Hindlimb muscle (tissue), 1 donor: ENCODE measurements at regions not wholly inside any gene's neighbourhood (a gene's known extent, or its start where the extent isn't known, plus 50 kb on each side); places are given as distances from the start of the nearest gene placed in this dataset.

Experiments used
- DNase-seq: peaks from one replicate; pipeline ENCODE4 v3.0.0-alpha.2; 2013

DNA sequence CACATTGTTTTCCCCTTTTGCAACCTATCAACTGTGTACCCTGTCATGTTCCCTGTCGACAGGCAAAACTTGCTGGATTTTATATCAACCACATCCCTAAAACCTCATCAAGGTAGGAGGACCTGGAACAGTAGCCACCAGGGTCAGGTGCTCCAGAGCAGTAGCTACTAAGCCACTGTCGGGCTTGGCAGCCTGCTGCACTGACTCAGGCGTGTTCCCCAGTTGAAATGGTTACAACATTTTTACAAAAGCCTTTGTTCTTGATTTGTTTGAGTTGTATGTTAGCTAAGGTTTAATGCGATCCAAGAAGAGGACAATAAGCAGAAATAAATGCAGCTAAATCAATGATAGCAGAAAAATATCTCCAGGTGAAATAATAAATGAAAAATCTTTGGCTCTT, 407.4 kb upstream of the TLE4 start:
- DNase-seq: no peak

- no peak for DNase-seq
Measured at GRCh38 chr9:79165020-79165780, 406.6 kb upstream of the TLE4 start.

GRCh38 chr9:79166005-79166404, 405.8 kb upstream of the TLE4 start:
- DNase-seq: no peak

DNA sequence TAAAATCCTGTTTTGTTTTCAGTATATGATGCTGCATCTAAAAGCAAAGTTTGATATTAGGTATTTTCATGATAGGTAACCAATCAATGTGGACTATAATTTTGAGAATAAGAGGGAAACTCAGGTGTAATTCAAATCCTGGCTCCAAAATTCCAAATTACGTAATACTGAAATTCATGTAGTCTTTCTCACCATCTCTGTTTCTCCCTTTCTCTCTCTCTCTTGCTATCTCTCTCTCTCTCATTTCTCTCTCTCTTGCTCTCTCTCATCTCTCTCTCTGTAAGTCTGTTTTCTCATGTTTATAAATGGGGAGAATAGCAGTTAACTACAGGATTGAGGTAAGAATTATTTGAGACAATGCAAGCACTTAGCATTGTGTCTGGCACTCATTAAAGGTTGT, 401.1 kb upstream of the TLE4 start:
- no peak for DNase-seq

DNA sequence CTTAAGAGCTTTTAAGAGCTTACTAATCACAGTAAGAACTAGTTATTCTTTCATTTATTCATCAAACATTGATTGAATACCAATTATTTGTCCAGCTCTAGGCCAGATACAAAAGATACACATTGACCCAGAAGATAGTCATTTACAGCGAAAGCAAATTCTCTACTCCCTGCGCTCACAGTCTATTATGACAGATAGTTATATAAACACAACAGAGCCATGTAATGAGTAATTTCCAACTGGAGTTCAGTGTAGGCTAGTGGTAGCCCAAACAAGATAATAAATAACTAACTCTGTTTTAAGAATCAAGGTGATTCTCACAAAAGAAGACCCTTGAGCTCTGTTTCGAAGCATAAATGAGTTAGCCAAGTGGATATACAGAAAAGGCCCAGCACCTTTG, 397.8 kb upstream of the TLE4 start:
- no peak for DNase-seq

DNA sequence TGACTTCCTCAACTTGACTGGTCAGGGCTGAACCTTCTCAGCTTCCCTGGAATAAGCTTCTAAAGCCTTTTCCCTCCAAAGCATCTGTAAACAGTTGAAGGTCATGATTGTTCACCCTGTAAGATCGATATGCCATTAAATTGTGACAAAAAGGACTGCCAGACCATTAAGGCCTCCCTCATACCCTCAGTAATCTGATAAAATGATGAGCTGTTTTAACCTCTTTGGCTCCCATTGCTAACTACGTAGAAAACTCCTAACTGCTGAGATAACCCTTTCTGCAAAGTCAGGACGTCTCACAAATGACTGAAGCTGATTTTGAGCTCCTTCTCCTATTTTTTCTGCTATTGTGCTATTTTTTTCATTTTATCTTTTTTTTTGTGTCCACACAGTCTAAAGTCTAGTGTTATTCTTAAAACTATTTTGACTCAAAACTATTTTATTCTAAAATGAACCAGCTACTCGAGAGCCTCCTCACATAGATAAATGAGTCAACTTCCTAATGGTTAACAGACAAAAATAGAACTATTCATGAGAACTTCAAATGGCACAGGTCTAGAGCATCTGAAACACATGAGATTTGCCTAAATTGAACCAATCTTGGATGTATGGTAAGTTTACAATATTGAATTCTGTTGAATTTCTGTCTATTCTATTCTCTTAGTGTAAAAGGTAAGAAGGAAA, 395.6 kb upstream of the TLE4 start:
- DNase-seq: no peak

DNA sequence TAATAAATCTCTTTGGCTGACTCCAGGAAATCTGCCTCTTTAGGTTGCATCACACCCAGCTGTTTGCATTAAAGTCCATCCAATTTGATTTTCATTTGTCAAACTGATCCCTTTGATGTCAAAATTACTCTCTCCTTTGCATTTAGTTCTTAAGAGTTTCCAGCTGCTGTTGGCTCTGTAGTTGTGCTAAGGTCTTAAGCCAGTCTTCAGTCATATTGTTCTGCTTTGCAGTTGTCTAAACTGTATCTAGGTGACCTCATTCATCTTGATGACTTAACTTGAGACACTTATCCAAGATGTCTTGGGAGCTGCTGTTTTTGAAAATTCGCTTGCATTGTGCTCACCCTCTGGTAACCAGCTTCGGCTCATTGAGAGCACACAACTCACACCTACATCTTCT, 386.9 kb upstream of the TLE4 start:
- DNase-seq: no peak

GRCh38 chr9:79185866-79186265, 385.9 kb upstream of the TLE4 start:
- no peak for DNase-seq

DNA sequence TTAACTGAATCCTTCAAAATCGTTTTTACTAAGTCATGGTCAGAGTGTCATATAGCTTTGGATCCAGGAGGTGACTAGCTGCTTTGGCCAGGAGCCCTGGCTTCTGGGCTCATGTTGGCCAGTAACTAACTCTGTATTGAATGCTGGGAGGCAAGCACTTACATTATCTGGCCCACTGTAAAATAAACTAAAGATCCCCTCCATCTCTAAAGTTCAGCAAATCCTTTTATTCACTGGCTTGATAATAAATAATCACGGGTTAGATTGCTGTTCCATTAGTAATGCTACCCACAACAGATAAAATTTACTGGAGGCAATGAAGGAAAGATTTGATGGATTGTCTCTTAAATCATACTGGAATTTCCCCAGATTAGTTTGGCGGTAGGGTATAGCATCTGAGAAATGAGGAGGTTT, 382.2 kb upstream of the TLE4 start:
- no peak for DNase-seq

DNA sequence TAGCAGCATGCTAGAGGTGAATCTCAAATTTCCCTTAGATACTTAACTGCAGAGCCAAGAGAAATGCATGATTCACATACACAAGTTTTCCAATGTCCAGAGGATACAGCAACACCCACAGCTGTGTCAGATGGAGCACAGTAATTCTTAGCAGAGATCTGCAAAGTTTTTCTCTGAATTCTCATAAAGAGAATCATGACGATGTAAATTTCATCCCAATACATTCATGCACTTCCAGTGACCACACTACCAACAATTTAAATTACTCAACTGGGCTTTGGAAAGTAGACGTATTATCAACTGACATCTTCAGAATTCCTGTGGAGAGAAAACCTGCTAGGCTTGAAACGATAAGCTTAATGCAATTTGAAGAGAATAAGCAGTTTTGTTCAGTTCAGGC, 378.8 kb upstream of the TLE4 start:
- DNase-seq: no peak

GRCh38 chr9:79193501-79194223, 378.1 kb upstream of the TLE4 start:
- DNase-seq: no peak

DNA sequence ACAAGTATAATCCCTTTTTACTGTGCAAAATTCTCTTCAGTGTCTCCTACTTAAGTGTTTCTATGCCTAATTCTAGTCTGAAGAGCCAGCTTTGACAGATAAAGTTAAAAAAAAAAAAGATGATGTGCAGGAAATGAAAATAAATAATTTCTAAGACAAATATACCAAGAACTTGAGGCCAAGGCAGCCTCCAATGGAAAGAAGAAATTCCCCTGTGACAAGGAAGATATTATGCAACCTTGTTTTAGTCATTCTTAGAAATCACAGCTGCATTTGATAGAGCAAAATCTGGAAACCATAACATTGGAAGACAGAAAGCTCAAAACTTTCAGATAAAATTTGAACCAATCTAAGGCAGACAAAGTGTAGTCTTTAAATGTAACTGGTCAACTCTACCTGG, 375.9 kb upstream of the TLE4 start:
- DNase-seq: peak; percentile 64

DNA sequence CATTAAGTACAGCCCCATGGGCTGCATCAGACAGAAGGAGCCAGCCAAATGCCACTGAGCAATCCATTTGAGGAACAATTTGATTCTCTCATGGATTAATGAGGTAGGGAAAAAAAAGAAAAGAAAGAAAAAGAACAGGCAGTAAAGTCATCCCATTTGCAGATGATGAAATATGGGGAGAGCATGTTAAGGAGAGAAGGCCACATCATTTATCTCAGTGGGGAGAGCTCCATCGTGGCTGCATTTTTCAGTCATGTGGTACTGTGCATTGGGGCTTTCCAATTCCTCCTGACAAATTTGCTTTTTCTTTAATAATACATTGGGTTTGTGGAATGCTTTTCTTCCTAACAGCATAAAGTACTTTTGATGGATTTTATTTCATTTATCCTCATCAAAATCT, 375.2 kb upstream of the TLE4 start:
- no peak for DNase-seq

DNA sequence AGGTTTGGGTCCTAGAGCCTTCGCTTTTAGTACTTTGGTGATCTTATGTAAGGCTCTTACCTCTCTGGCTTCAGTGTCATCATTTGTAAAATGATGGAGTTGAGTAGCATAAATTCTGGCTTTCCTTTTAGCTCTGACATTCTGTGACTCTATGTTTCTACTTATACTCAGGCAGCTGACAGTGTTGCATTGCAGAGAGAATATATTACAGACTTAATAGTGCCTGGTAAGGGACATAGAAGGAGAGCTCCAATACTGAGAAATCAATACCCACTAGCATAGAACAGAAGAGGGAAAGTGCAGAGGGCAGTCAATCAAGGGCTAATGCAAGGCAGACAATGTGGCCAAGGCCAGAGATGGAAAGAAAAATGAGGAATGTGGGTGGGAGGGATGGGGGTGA, 371.4 kb upstream of the TLE4 start:
- DNase-seq: no peak

DNA sequence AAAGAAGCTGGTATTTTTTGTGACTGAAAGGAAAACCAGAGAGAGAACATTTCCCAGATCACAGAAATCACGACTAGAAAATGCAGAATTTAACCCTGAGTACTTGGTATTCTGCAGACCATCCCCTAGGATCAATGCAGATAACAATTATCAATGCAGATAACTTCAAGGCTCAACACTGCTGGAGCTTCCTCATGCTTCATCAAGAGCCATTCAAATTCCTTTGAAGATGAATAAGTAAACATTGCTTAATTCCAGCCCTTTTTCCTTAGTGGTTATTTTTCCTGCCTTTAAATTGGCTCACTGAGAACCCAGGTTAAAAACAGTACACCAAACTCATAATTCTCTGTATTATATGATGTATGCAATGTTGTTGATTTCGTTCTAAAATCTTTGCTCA, 370.1 kb upstream of the TLE4 start:
- DNase-seq: no peak

DNA sequence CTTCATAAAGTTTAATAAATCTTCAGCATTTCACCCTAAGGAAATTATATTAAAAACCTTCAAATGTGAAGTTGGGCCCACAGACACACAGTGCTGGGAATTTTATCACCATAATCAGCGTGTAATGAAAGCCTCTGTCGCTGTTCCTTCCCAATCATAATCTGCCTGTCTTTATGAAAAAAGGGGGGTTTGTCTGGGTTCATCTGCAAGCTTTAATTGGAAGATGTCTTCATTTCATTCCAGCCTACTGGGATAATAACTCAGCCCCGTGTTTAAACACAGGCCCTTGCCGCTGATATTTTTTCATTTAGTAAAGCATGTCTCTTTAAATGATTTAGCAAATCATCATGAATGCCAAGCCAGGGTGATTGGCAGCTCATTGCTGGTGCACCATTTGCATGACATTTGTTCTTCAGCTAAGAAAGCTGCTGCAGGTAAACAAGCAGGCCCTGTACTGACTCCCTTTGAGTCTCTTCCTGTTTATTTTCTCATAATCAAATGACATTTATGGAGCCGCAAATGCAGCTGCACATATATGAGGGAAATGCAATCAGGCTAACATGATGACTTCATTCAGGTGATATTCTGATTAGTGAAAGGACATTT, 362.9 kb upstream of the TLE4 start:
- DNase-seq: no peak

DNA sequence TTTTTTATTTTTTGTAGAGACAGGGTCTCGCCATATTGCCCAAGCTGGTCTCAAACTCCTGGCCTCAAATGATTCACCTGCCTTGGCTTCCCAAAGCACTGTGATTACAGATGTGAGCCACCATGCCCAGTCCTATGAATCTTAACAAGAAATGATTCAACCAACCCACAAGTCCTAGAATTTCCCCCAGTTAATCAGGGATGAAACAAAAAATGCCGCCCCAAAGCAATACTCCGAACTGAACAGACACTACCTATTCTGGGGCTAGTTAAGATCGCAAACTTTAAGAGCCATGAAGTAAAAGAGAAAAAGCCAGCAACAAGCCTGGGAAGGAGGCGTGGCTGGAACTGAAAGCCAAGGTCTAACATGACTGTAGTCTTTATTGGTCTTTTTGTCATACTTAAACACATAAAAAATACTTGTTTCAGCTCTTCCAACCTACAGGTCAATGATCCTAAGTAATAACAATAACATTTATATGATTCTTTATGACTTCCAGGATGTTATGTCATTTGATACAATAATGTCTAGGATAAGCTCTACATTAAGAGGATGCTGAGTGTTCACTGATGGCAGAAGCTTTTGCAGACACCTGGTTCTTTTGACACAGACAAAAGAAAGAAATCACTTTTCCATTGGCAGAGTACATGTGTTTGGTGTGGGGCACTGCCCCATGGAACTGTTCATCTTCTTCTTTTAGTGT, 361.1 kb upstream of the TLE4 start:
- DNase-seq: no peak

DNA sequence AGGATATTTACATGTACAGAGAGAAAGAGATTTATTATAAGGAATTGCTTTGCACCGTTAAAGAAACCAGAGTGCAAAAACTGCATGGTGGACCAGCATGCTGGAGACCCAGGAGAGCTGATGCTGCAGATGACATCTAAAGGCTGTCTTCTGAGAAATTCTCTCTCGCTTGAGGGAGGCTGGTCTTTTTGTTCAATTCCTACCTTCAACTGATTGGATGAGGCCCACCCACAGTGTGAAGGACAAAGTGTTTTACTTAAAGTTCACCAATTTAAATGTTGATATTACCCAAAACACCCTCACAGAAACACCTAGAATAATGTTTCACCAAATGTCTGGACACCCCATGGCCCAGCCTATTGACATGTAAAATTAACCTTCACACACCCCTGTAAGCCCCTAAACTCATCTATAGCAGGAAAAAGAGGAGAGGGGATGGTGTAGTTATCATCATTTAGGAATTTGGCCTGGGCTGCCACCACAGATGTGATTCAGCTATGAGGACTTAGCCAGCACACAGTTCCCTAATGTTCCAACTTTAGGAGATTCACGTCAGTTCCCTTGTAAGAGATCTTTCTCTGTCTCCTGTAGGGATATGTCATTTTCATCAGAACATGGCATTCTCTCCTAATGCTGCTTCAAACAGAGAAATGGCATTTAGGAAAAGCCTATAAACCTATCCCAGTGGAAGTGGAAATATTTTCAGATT, 358.2 kb upstream of the TLE4 start:
- no peak for DNase-seq

DNA sequence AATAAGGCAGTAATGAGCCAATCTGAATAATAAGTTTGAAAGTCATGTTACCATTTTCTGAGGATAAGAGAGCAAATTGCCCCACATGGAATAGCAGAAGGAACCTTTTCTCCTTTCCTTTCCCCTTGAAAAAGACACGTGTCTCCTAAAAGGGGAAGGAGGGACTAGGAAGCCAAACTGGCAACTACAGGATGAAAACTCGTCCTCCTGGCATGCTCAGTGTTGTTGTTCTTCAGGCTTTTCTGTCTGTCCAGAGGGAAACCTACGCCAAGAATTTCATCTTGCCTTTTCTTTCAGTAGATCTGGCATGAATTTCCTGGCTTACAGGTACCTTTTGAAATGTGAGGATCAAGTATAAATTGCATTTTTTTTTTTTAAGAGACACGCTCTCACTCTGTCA, 355.9 kb upstream of the TLE4 start:
- DNase-seq: no peak

- no peak for DNase-seq
Measured at GRCh38 chr9:79220251-79220650, 351.5 kb upstream of the TLE4 start.

GRCh38 chr9:79220666-79221065, 351.1 kb upstream of the TLE4 start:
- no peak for DNase-seq

DNA sequence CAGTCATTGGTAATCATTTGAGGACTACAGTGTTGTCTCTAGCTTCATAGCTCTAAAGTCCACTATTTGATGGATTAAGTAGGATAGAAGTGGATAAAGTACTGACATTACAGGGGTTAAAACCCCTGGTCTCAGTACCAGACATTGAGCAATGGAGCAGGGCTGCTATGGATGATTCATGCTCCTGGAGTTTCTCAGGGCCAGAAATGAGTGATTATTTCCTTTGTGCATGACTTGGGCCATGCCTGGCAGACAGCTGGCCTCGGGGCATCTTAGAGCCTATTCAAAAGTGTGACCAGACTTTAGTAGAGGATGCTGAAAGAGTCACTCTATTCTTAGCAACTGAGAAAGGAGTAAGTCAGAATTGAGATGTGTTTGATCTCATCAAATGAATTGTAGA, 350.7 kb upstream of the TLE4 start:
- no peak for DNase-seq
